OCI-LY1 (cell line): ENCODE measurements at regions not wholly inside any gene's neighbourhood (a gene's known extent, or its start where the extent isn't known, plus 50 kb on each side); places are given as distances from the start of the nearest gene placed in this dataset.

Experiments used
- H2AFZ ChIP-seq: fragments of 200-600 bp; sonication (generic), shearing (Covaris generic); 2 replicates; pipeline ENCODE4 v1.6.0; 2014; ENCODE audit warnings: antibody characterized with exemption, mild to moderate bottlenecking, low read length
- H3F3A ChIP-seq: fragments of 200-600 bp; sonication (generic), shearing (Covaris generic); 2 replicates; pipeline ENCODE4 v1.6.0; 2014; ENCODE audit warnings: mild to moderate bottlenecking, antibody characterized with exemption, low read length, moderate library complexity; ENCODE audit not compliant: insufficient read depth
- H3K27ac ChIP-seq: fragments of 200-600 bp; sonication (generic); 2 replicates; pipeline ENCODE4 v1.5.1; 2014; ENCODE audit warnings: low read length, mixed run types, mild to moderate bottlenecking, low read depth; ENCODE audit not compliant: poor library complexity, severe bottlenecking
- H3K27me3 ChIP-seq: fragments of 200-600 bp; sonication (generic); 2 replicates; pipeline ENCODE4 v1.6.0; 2014; ENCODE audit warnings: antibody characterized with exemption, mild to moderate bottlenecking, low read length, moderate library complexity; ENCODE audit not compliant: insufficient read depth
- H3K36me3 ChIP-seq: fragments of 200-600 bp; sonication (generic); 2 replicates; pipeline ENCODE4 v1.6.1; 2014; ENCODE audit warnings: mild to moderate bottlenecking, antibody characterized with exemption, low read length, moderate library complexity, mixed read lengths; ENCODE audit not compliant: insufficient read depth
- H3K4me1 ChIP-seq: fragments of 200-600 bp; sonication (generic); 2 replicates; pipeline ENCODE4 v1.5.1; 2014; ENCODE audit warnings: mild to moderate bottlenecking, low read length, moderate library complexity; ENCODE audit not compliant: insufficient read depth, severe bottlenecking
- H3K4me2 ChIP-seq: fragments of 200-600 bp; sonication (generic), shearing (Covaris generic); 2 replicates; pipeline ENCODE4 v1.6.1; 2014; ENCODE audit warnings: low read length
- H3K4me3 ChIP-seq: fragments of 200-600 bp; sonication (generic); 2 replicates; pipeline ENCODE4 v1.5.1; 2014; ENCODE audit warnings: low read length, low read depth, mild to moderate bottlenecking, mixed read lengths; ENCODE audit not compliant: poor library complexity, severe bottlenecking
- H3K79me2 ChIP-seq: fragments of 200-600 bp; shearing (Covaris generic); 2 replicates; pipeline ENCODE4 v1.6.1; 2016; ENCODE audit warnings: mixed run types, low read length, mixed read lengths; ENCODE audit not compliant: insufficient read depth
- H3K9ac ChIP-seq: fragments of 200-600 bp; sonication (generic), shearing (Covaris generic); 2 replicates; pipeline ENCODE4 v1.6.1; 2014; ENCODE audit warnings: mild to moderate bottlenecking, low read length, mixed read lengths
- H3K9me2 ChIP-seq: fragments of 200-600 bp; sonication (generic), shearing (Covaris generic); 2 replicates; pipeline ENCODE4 v1.6.1; 2014; ENCODE audit warnings: low read depth, mild to moderate bottlenecking, low read length, mixed read lengths
- H3K9me3 ChIP-seq: fragments of 200-600 bp; shearing (Covaris generic); 2 replicates; pipeline ENCODE4 v1.6.1; 2014; ENCODE audit warnings: low read length, mixed read lengths
- H4K20me1 ChIP-seq: fragments of 200-600 bp; sonication (generic), shearing (Covaris generic); 2 replicates; pipeline ENCODE4 v1.6.0; 2016; ENCODE audit warnings: mild to moderate bottlenecking, low read length; ENCODE audit not compliant: insufficient read depth
- CTCF ChIP-seq: fragments of 200-600 bp; sonication (generic), shearing (Covaris generic); IDR thresholded peaks from 2 replicates; pipeline ENCODE4 v1.5.1; 2017; ENCODE audit warnings: mild to moderate bottlenecking, antibody characterized with exemption, low read length, moderate library complexity, mixed read lengths
- EZH2 ChIP-seq: fragments of 200-600 bp; sonication (generic), shearing (Covaris generic); IDR thresholded peaks from 2 replicates; pipeline ENCODE4 v1.8.0; 2017; ENCODE audit warnings: borderline replicate concordance, mixed run types, mild to moderate bottlenecking, antibody characterized with exemption, low read length, moderate library complexity, mixed read lengths

GRCh38 chrX:40272776-40273175 lies 175.0 kb upstream of the BCOR start:
- H3K9ac ChIP-seq: no peak overlapping the region
- no peaks in the 10 kb centered on the region for H3K79me2 ChIP-seq
- no peaks in the 10 kb centered on the region for H3K4me1 ChIP-seq
- no peaks in the 10 kb centered on the region for H3K27me3 ChIP-seq
- no peaks in the 10 kb centered on the region for H3K9me3 ChIP-seq
- no peaks in the 10 kb centered on the region for H3F3A ChIP-seq
- TF ChIP-seq EZH2: no peak
- TF ChIP-seq CTCF: no peak
- H3K4me2 ChIP-seq: no peak overlapping the region
- H3K9me2 ChIP-seq: no peaks in the 10 kb centered on the region
- H3K27ac ChIP-seq: no peak overlapping the region
- no peak overlapping the region for H2AFZ ChIP-seq
- H4K20me1 ChIP-seq: no peaks in the 10 kb centered on the region
- H3K36me3 ChIP-seq: no peaks in the 10 kb centered on the region
- H3K4me3 ChIP-seq: no peak overlapping the region

- Histone ChIP-seq H3K36me3 (no peaks in the 10 kb centered on the region), H3K4me2 (no peak overlapping the region), H3F3A (no peaks in the 10 kb centered on the region), H3K27me3 (no peaks in the 10 kb centered on the region), H2AFZ (no peak overlapping the region), H3K4me3 (no peak overlapping the region), H3K4me1 (no peaks in the 10 kb centered on the region), H3K9ac (no peak overlapping the region), H3K9me2 (no peaks in the 10 kb centered on the region), H3K27ac (no peak overlapping the region), H3K9me3 (no peaks in the 10 kb centered on the region), H4K20me1 (no peaks in the 10 kb centered on the region), H3K79me2 (no peaks in the 10 kb centered on the region)
- TF ChIP-seq CTCF: no peak
- TF ChIP-seq EZH2: no peak
These were observed 174.4 kb upstream of the BCOR start for GRCh38 chrX:40272141-40272540.

GRCh38 chrX:40268188-40268520 lies 170.4 kb upstream of the BCOR start:
- Histone ChIP-seq H3K36me3 (no peaks in the 10 kb centered on the region), H2AFZ (no peak overlapping the region), H4K20me1 (no peaks in the 10 kb centered on the region), H3K4me3 (no peak overlapping the region), H3K27ac (no peak overlapping the region), H3K9me3 (no peaks in the 10 kb centered on the region), H3K9me2 (no peaks in the 10 kb centered on the region), H3K4me1 (no peaks in the 10 kb centered on the region), H3K27me3 (no peaks in the 10 kb centered on the region), H3K79me2 (no peaks in the 10 kb centered on the region), H3K9ac (no peak overlapping the region), H3F3A (no peaks in the 10 kb centered on the region), H3K4me2 (no peak overlapping the region)
- TF ChIP-seq CTCF (no peak), EZH2 (no peak)
